HG02642 (cell line): ENCODE measurements at regions not wholly inside any gene's neighbourhood (a gene's known extent, or its start where the extent isn't known, plus 50 kb on each side); places are given as distances from the start of the nearest gene placed in this dataset.
"Not testable (repeated sequence)": the region's sequence is repeated elsewhere in the genome, so short reads cannot be mapped to it uniquely, and the experiment has no call there.

ENCODE experiments used
- ATAC-seq: cut with Tn5 transposase; IDR thresholded peaks from one replicate; pipeline ENCODE4 v1.9.1; 2021; ENCODE audit warnings: mild to moderate bottlenecking; ENCODE audit not compliant: unreplicated experiment, poor library complexity

GRCh38 chr5:34544403-34544802 is 111.7 kb upstream of the RAI14 start:
- ATAC-seq, result no peak

- ATAC-seq, result no peak
Measured at GRCh38 chr5:34545164-34545563, 111.0 kb upstream of the RAI14 start.

- no peak for ATAC-seq
Measured at GRCh38 chr5:34545626-34546025, 110.5 kb upstream of the RAI14 start.

- no peak for ATAC-seq
Measured at GRCh38 chr5:34547300-34548085, 108.6 kb upstream of the RAI14 start.

- no peak for ATAC-seq
Measured at GRCh38 chr5:34548086-34548403, 108.1 kb upstream of the RAI14 start.

- no peak for ATAC-seq
Measured at GRCh38 chr5:34550247-34550646, 105.9 kb upstream of the RAI14 start.

GRCh38 chr5:34550964-34551363 is 105.2 kb upstream of the RAI14 start:
- ATAC-seq, result no peak

- ATAC-seq, result no peak
Measured at GRCh38 chr5:34551911-34552433, 104.2 kb upstream of the RAI14 start.

- no peak for ATAC-seq
Measured at GRCh38 chr5:34552686-34553085, 103.4 kb upstream of the RAI14 start.

GRCh38 chr5:34553581-34553980 is 102.5 kb upstream of the RAI14 start:
- no peak for ATAC-seq

- ATAC-seq, result no peak
Measured at GRCh38 chr5:34554641-34555040, 101.5 kb upstream of the RAI14 start.

GRCh38 chr5:34555699-34556508 is 100.2 kb upstream of the RAI14 start:
- ATAC-seq, result no peak

GRCh38 chr5:34556509-34556782 is 99.7 kb upstream of the RAI14 start:
- no peak for ATAC-seq

- ATAC-seq, result not testable (repeated sequence)
Measured at GRCh38 chr5:34561581-34561980, 94.5 kb upstream of the RAI14 start.

- ATAC-seq, result no peak
Measured at GRCh38 chr5:34562791-34563190, 93.3 kb upstream of the RAI14 start.

GRCh38 chr5:34563269-34563668 is 92.9 kb upstream of the RAI14 start:
- ATAC-seq, result no peak

GRCh38 chr5:34563931-34564709 is 92.0 kb upstream of the RAI14 start:
- ATAC-seq, result no peak

- no peak for ATAC-seq
Measured at GRCh38 chr5:34564710-34565235, 91.4 kb upstream of the RAI14 start.

- no peak for ATAC-seq
Measured at GRCh38 chr5:34570143-34570542, 86.0 kb upstream of the RAI14 start.

GRCh38 chr5:34570721-34571676 is 85.1 kb upstream of the RAI14 start:
- ATAC-seq, result no peak
